ENCODE measurements at regions not wholly inside any gene's neighbourhood (a gene's known extent, or its start where the extent isn't known, plus 50 kb on each side); places are given as distances from the start of the nearest gene placed in this dataset.
A peak's percentile ranks its signal among the peaks of the same experiment; 100 is the strongest.
"Not testable (repeated sequence)": the region's sequence is repeated elsewhere in the genome, so short reads cannot be mapped to it uniquely, and the experiment has no call there.

DNA sequence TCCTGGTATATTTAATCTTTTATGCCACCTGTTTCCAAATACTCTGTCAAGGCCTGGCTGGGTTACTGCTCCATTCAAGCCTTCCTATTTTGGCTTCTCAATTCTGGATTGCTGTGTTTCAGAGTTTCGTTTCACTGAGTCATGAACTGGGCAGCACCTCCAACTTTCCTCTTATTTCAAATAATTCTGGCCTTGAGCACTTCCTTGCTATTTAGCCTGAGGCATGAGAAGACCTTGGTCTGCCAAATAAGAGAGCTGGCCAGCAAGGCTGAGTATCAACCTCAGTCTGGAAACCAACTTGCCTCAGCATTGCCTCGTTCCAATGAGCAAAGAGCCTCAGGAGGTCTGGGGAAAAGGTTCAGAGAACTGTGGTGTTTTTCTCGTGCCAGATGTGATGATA lies 66.6 kb downstream of the TNFAIP3 start:
- DNase-seq = no peak

DNA sequence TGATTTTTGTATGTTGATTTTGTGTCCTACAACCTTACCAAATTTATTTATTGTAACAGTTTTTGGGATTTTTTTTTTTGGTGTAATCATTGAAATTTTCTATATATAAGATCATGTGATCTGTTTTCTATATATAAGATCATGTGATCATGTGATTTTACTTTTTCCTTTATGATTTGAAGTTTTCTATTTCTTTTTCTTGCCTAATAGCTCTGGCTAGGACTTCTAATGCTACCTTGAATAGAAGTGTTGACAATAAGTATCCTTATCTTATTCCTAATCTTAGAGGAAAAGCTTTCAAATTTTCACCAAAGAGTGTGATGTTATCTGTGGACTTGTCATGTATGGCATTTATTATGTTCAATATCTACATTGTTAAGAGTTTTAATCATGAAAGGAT lies 69.7 kb downstream of the TNFAIP3 start:
- no peak for DNase-seq

DNA sequence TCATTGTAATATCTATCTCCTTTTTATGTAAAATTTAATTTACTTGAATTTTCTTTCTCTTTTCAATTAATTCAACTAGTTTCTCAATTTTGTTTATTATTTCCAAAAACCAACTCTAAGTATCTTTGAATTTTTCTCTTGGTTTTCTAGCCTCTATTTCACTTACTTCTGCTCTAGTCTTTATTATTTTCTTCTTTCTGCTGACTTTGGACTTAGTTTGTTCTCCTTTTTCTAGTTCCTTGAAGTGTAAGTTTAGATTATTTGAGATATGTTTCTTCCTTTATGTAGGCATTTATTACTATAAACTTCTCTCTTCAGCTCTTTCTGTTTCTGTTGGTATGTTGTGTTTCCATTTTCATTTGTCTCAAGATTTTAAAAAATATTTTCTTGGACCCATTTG lies 70.8 kb downstream of the TNFAIP3 start:
- DNase-seq = no peak

DNA sequence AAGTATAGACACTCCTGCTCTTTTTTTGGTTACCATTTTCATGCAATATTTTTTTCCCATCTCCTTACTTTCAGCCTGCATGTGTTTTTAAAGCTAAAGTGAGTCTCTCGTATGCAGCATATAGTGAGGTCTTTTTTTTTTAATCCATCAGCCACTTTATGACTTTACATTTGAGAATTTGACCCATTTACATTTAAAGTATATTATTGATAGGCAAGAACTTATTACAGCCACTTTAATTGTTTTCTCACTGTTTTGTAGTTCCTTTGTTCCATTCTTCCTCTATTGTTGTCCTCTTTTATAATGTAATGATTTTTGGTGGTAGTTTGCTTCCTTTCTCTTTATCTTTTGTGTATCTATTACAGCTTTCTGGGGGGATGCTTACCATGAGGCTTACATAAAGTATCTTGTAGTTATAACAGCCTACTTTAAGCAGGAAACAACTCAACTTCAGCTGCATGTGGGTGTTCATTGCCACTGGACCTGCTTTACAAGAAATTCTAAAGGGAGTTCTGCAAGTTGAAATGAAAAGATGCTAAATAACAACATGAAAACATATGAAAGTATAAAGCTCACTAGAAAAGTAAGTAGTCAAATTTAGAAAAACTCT lies 71.8 kb downstream of the TNFAIP3 start:
- no peak for DNase-seq

DNA sequence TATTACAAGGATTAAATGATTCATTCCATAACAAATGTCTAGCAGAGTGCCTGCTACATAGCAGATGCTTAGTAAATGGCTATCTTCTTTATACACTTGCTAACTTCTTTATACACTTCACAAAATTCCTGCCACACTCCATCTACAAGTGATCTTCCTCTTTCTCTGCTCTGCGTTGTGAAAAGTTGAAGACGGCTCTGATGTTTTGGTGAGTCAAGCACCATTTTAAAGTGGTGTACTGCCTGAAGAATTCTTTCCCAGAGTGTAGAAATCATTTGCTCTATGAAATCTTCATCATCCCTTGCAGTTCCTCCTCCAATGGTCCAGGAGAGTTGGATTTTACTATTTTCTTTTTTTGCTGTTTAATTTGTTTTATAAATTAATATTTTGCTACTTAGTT lies 74.9 kb downstream of the TNFAIP3 start:
- DNase-seq = no peak

DNA sequence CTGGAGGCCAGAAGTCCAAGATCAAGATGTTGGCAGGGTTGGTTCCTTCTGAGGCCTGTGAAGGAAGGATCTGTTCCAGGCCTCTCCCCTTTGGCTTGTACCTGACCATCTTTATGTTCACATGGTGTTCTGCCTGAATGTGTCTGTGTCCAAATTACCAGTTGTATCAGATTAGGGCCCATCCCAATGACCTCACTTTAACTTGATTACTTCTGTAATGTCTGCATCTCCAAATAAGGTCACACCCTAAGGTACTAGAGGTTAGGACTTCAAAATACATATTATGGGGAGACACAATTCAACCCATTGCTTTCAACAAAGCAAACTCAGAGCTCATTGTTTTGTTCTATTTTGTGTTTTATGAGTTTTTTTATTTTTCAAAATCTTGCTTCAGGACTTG lies 75.7 kb downstream of the TNFAIP3 start:
- DNase-seq = no peak

DNA sequence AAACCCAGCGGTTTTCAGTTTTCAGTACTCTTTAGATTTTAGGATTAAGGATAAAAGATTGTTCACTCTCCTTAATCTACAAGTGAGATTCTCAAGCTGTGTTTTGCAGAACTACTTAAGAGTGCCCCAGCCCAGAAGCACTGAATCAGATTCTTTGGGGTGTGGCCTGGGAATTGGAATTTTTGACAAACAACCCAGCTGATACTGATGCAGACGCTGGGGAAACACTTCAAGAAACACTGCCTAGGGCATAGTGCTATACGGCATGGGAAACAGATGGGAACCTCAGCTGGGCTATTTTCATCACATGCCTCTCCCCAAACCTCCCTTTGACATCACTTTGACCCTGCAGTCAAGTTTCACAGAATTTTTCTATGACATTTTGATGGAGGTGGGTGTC lies 77.3 kb downstream of the TNFAIP3 start:
- not testable (repeated sequence) for DNase-seq

DNA sequence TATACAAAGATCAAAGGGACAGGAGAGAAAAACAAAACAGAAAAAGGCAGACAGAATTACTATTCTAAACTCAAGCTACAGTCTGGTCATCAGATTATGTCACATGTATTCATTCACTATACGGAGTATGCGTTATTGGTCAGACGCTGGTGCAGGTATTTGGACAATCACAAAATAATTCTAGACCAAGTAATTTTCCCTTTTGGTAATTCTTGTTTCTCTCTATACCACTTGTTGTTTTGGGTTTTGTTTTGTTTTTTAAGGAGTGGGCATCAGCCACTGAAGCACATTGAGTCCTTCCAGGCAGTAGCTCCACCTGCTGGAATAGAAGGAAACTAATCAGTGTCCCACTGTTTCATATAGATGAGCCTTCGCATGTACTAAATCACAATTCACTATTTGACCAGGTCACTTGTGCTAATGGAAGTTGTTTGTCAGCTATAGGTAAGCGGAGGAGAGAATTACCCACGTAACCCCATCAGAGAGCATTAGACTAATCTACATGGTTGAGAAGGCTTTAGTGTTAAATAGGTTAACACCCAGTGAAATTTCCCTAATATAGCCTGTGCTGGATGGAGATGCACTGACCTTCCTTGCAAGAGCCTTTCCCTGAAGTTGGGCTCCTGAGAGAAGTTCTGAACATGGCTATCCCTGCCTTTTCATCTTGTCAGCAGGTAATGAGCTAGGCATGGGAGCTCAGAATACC lies 77.9 kb downstream of the TNFAIP3 start:
- DNase-seq = peak; percentile 77

DNA sequence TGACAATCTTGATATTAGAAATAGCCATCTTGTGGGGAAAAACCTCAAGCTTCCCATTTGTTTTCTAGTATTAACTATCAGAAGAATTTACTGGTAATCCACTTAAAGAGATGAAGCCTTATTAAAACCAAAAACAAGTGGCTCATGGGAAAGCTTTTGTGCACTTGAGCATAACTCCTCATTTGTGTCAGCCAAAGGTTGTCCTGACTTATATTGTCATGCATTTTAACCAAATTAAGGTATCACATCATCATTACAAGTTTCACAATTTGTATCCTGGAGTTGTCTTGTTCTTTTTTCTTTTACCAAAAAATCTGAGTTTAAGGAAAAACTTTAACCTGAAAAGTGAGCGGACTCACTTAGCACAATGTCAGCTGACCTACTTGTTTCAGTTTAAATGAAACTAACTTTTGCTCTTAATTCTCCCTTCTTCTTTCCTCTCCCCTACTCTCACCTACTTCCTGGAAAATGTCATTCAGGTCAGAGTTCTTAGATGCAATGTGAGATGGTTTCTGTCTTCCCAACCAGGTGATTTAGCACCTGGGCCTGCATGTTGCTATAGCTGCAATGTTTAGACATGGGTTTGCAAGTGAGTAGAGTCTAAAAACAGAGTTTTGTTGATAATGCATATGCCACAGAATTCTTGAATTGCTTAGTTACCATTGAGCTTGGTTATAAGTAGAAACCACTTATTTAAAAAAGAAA lies 82.8 kb downstream of the TNFAIP3 start:
- no peak for DNase-seq

DNA sequence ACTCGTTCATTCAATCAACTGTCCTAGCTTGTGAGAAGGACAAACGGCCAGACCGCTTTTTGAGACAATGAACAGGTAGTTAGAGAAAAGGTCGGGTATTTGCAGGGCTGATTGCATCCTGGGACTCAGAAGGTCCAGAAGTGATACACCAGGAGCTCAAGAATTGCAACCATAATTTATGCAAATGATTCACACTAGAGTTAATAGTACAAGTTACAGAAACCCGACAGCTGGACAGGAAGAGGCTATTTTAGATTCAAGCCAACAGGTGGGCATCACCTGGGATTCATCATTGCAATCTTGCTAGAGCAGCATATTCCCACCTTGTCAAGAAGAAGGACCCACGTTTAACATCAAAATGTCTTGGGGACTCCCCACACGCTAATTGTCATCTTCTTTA lies 83.5 kb downstream of the TNFAIP3 start:
- no peak for DNase-seq

DNA sequence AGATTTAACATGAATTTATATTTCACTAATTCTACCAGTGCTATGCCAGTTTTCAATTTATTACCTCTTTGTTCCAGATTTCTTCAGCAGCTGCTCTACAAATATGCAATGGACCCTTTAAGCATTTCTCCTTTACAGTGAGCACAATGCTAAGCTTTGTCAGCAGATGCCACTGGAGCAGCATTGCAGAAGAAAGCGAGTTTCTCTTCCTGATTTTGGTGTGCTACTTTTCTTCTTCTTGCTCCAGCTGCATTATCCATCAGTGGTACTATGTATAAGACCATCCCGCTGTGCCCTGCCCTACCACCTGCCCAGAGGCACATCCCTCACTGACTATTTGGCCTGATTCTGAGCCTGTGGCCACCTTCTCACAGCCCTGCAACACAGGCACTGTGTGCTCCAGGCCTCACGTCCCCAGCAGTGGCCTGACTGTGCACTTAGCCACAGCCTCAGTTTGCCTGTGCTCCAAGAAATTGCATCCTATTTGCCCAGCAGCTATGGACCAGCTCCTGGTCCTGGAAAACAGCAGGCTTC lies 84.1 kb downstream of the TNFAIP3 start:
- peak; percentile 30 for DNase-seq

DNA sequence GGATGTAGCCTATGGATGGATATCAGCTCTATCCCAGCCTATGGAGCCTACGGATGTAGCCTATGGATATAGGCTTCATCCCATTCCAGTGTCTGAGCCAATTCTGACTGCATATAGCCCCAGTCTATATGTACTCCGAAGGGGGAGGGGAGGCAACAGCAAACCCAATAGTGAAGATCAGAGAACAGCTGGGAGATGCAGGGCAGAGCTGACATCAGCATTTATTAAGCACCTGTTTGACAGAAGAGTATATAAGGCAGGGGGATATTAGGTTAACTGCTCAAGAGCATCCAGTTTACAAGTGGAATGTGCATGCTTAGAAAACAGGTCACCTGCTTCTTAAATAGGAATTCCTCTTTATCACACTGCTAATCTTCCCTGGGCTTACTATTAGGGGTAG lies 85.2 kb downstream of the TNFAIP3 start:
- DNase-seq = no peak

DNA sequence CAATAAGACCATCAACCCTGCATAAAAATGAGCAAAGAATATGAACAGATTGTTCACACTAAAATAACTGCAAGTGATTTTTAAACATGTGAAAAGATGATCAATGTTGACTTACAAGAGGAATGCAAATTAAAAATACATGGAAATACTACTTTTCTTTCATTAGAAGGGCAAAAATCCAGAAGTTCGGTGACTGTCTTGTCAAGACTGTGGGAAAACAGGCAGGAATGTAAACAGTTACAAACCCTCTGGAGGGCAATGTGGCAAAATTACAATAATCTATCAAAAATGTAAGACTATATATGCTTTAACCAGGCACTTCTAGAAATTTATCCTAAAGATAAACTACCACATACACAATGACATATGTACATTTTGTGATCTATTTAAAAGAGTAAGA lies 86.7 kb downstream of the TNFAIP3 start:
- no peak for DNase-seq

DNA sequence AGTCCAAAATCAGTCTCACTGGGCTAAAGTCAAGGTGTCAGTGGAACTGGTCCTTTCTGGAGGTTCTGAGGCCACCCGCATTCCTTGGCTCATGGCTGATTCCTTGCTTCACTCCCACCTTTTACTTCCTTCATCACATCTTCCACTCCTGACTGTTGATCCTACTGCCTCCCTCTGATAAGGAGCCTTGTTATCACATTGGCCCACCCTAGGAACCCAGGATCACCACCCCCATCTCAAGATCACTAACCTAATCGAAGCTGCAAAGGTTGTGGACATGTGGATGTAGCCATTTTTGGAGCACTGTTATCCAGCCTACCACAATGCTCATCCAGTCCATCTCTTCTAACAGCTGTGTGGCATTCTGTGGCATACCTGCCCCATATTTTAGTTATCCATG lies 87.2 kb downstream of the TNFAIP3 start:
- DNase-seq = no peak

DNA sequence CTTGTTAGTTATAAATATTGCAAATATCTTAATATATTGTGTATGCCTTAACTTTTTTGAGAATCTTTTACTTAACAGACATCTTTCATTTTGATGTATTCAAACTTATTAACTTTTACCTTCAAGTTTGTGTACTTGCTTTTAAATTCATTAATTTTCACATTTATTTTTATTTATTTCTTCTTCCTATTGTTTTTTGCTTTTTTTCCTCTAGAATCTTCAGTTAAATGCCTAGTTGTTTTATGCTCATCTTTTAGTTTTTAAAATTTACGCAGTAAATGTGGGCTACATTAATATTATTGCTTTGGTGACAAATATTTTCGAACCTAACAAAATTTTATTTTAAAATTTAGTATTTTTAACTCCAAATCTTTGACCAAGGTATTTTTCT lies 89.0 kb downstream of the TNFAIP3 start:
- DNase-seq = no peak

DNA sequence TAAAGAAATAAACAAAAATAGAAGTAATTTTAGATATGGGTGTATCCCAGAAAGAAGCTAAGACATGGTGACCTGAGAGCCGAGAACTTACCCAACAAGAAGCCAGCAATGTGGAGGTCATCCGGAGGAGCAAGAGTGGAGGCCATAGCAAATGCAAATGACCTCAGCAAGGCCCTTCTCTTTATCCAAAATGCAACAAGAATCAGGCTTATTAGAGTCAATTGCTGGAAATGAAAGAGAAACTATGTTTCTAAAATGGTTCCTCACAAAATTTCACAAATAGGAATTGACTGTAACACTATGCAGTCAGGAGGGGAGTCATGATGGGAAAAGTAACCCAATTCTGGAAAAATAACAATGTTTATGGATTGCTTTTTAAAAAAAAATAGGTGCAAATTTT lies 90.4 kb downstream of the TNFAIP3 start:
- peak; percentile 51 for DNase-seq

DNA sequence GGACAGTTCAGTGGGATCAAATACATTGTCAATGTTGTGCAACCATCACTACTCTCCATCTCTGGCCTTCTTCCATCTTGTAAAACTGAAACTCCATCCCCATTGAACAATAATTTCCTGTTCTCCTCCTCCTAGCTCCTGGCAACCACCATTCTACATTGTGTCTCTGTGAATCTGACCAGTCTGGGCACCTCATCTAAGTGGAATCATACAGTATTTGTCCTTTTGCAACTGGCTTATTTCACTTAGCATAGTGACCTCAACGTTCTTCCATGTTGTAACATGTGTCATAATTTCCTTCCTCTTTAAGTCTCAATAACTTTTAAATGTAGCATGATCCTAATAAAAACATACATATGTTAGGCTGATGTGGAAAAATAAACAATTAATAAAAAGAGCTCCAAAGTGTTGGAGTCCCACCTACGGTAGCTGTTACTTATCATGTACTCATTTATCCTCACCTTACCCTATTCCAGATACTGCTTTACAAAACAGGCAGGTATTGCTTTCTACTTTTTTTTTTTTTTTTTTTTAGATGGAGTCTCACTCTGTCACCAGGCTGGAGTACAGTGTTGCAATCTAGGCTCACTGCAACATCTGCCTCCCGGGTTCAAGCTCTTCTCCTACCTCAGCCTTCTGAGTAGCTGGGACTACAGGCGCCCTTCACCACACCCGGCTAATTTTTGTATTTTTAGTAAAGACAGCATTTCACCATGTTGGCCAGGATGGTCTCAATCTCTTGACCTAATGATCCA lies 91.9 kb downstream of the TNFAIP3 start:
- DNase-seq = no peak

DNA sequence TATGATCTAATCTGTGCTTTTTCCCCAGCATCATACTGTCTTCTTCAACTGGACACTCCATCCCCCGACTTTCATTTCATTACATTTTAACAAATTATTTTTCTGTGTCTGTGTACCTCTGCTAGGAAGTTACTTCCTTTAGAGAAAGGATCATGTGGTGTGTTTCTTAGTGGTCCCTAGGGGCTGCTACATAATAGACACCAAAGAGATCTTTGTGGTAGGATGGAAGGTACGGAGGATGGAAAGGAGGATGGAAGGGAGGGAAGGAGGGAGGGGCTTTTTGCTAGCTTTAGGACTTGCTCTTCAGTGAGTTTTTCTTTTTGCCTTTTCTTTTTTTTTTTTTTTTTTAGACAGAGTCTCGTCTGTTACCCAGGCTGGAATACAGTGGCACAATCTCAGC lies 95.7 kb downstream of the TNFAIP3 start:
- DNase-seq = no peak

DNA sequence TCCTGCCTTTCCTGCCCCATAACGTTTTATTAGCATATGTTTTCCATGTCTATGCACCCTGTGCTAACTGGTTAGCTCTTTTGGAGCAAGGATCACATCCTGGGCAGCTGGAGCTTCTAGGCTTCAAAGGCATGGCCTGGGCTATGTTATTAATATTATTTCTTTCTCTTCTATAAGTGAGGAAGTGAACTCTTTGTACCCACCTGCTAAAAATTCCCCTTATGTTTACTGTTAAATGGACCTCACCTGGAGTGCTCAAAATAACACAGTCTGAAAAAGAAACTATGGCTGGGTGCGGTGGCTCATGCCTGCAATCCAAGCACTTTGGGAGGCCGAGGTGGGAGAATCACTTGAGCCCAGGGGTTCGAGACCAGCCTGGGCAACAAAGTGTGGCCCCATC lies 97.8 kb downstream of the TNFAIP3 start:
- DNase-seq = no peak

DNA sequence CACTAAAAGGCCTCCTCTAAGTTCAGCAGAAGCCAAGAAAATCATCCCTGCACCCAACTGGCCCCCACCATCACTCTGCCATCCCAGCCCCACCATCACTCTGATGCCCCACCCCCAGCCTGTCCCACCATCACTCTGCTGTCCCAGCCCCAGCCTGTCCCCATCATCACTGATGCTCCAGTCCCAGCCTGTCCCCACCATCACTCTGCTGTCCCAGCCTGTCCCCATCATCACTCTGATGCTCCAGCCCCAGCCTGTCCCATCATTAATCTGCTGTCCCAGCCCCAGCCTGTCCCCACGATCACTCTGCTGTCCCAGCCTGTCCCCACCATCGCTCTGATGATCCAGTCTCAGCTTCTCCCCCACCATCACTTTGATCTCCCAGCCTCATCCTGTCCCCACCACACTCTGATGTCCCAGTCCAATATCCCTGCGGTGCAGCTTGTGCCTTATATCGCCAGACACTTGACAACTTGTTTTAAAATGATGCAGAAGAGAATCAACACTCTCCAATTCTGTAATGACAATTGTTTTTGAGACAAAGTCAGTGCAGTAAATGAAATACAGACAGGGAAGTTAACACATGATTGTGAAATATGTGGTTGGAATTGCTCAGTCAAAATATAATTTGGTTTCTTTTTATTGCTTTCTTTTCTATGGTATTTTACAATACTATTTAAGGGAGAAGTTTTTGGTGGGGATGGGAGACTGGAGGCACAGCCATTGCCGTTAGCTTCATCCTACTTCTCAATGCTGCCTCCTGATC lies 100.8 kb downstream of the TNFAIP3 start:
- DNase-seq = peak; percentile 88

DNA sequence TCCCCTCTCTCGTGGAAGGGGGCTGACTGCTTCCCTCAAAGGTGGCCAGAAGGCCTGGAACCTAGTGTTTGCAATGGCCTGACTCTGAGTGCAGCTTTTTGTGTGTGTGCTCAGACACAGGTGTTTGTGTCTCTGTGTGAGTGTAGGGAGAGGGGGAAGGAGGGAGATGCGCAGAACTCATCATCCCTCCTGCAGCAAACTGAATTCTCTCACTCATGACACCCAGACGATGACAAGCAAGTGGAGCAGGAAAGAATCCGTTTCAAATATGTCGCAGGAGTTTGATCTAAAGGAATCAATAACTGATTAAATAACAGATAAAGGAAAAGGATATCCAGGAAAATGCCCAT lies 101.4 kb downstream of the TNFAIP3 start:
- DNase-seq = no peak

DNA sequence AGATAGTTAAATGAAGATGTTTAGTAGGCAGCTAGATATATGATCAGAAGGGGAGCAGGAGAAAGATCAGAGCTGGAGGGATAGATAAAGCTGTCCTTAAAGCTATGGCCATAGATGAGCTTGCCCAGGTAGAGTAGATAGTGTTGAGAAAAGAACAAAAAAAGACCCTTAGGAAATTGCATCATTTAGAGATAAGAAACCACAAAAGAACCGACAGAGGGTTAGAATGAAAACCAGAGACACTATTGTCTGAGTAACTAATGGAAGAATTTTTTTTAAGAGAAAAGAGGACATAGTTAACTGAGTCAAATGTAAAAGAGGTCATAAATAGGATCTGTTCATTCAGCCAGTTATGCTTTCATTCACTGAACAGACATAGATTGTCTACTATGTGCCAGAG lies 101.8 kb downstream of the TNFAIP3 start:
- DNase-seq = peak; percentile 94

DNA sequence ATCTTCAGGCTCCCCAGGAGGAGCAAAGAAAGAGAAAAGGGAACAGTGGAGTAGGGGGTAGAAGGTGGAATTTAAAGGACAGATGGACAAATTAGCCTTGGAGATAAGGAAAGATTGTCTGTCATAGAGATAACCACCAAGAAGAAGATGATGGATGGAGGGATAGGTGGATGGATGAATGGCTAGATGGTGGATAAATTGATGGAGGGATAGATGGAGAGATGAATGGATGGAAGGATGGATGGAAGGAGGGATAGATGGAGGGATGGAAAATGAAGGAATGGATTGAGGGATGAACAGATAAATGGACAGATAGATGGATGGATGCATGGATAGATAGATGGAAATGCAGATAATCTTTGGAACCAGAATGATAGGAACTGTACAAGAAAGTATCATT lies 102.8 kb downstream of the TNFAIP3 start:
- no peak for DNase-seq
